HEK293T (cell line): ENCODE measurements at regions not wholly inside any gene's neighbourhood (a gene's known extent, or its start where the extent isn't known, plus 50 kb on each side); places are given as distances from the start of the nearest gene placed in this dataset.

ENCODE experiments used
- CTCF ChIA-PET: fragments of 350-600 bp; formaldehyde crosslinking; extraction: SDS; loops from one replicate; lab custom pipeline; 2021; ENCODE audit warnings: antibody characterized with exemption, inconsistent platforms; lab: Yijun Ruan, JAX
- POLR2A ChIA-PET: fragments of 350-600 bp; formaldehyde crosslinking; extraction: SDS; loops from one replicate; lab custom pipeline; 2020; ENCODE audit warnings: antibody characterized with exemption, inconsistent platforms; lab: Yijun Ruan, JAX
- DNase-seq: peaks from one replicate; pipeline ENCODE4 v3.0.0; 2012; ENCODE audit warnings: mixed read lengths; ENCODE audit errors: extremely low spot score
- ARNT ChIP-seq: fragments of 450-650 bp; IDR thresholded peaks from 2 replicates; pipeline ENCODE4 v1.6.1; 2017; ENCODE audit warnings: mild to moderate bottlenecking
- BHLHE40 ChIP-seq: fragments of 450-650 bp; IDR thresholded peaks from 2 replicates; pipeline ENCODE4 v1.6.1; 2016; ENCODE audit warnings: mild to moderate bottlenecking, moderate library complexity, borderline replicate concordance
- CTBP1 ChIP-seq: fragments of 450-650 bp; IDR thresholded peaks from 2 replicates; pipeline ENCODE4 v1.6.1; 2016; ENCODE audit warnings: borderline replicate concordance
- ELF4 ChIP-seq: fragments of 450-650 bp; IDR thresholded peaks from 2 replicates; pipeline ENCODE4 v1.6.1; 2017; ENCODE audit warnings: antibody characterized with exemption
- FOXA1 ChIP-seq: fragments of 450-650 bp; IDR thresholded peaks from 2 replicates; pipeline ENCODE4 v1.6.1; 2016; ENCODE audit warnings: mild to moderate bottlenecking
- FOXK2 ChIP-seq: fragments of 450-650 bp; IDR thresholded peaks from 2 replicates; pipeline ENCODE4 v1.6.1; 2016; ENCODE audit warnings: mild to moderate bottlenecking
- FOXM1 ChIP-seq: fragments of 450-650 bp; IDR thresholded peaks from 2 replicates; pipeline ENCODE4 v1.6.1; 2017; ENCODE audit warnings: mild to moderate bottlenecking, borderline replicate concordance
- HDGF ChIP-seq: fragments of 450-650 bp; IDR thresholded peaks from 2 replicates; pipeline ENCODE4 v1.6.1; 2017; ENCODE audit warnings: antibody characterized with exemption, borderline replicate concordance
- L3MBTL2 ChIP-seq: fragments of 450-650 bp; conservative IDR thresholded peaks from 2 replicates; pipeline ENCODE4 v1.6.1; 2016; ENCODE audit warnings: mild to moderate bottlenecking
- LEF1 ChIP-seq: fragments of 450-650 bp; IDR thresholded peaks from 2 replicates; pipeline ENCODE4 v1.6.1; 2017; ENCODE audit warnings: mild to moderate bottlenecking, borderline replicate concordance
- NFRKB ChIP-seq: fragments of 450-650 bp; IDR thresholded peaks from 2 replicates; pipeline ENCODE4 v1.6.1; 2016; ENCODE audit warnings: mild to moderate bottlenecking, moderate library complexity
- PKNOX1 ChIP-seq: fragments of 450-650 bp; IDR thresholded peaks from 2 replicates; pipeline ENCODE4 v1.6.1; 2016
- SP1 ChIP-seq: fragments of 450-650 bp; IDR thresholded peaks from 2 replicates; pipeline ENCODE4 v1.6.1; 2017
- SUZ12 ChIP-seq: fragments of 450-650 bp; IDR thresholded peaks from 2 replicates; pipeline ENCODE4 v1.6.1; 2016; ENCODE audit warnings: mild to moderate bottlenecking
- TARDBP ChIP-seq: fragments of 450-650 bp; IDR thresholded peaks from 2 replicates; pipeline ENCODE4 v1.6.1; 2016
- ZNF384 ChIP-seq: fragments of 450-650 bp; IDR thresholded peaks from 2 replicates; pipeline ENCODE4 v1.6.1; 2016

DNA sequence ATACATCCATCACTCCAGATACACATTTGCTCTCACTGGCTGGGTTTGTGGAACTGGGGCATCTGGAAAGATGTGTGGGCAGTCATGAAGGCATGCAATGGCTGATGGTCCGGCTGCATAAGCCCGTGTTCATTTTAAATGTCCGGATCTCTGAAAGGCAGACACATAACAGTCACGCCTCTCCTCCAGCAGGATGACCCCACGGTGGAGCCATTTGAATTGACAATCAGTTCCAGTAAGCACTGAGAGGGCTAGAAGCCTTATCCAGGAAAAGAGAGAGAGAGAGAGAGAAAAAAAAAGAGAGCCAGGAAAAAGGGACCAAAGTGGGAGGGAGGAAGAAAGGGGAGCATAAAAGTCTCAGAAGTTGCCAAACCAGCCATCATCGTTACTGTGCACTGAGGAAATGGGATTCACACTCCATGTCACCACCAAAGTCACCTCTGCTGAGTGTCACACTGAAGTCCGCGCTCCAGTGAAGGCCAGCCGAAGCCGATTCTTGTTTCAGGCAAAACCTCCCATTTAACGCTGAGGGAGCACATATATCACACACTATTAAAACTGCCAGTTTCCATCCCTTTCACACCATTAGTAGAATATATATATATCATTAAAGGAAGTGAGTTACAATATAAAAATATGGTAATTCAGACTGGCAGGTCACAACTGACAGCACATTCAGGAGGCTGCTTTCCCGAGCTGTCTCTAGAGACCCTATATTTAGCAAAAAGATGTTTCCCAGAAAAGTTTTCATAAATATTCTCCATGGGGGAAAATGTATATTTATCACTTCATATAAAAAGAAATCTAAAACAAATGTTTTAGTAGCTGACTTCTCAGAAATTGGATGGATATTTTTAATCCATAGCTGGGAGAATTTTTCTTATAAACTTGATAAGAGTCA is 142.0 kb downstream of the ACTR3 start:
- no peak for TF ChIP-seq NFRKB
- TF ChIP-seq L3MBTL2, result no peak
- no peak for TF ChIP-seq LEF1
- no peak for TF ChIP-seq FOXM1
- TF ChIP-seq TARDBP, result no peak
- TF ChIP-seq FOXA1, result no peak
- no peak for TF ChIP-seq CTBP1
- TF ChIP-seq FOXK2, result no peak
- no peak for TF ChIP-seq ELF4
- TF ChIP-seq HDGF, result no peak
- ChIA-PET CTCF (interaction anchor here (0.8 kb wide), 1 partner anchor 9 kb away, joined by 3 read pairs; no protein-coding TSS in a partner anchor), POLR2A (no interaction called here)
- no peak for DNase-seq

DNA sequence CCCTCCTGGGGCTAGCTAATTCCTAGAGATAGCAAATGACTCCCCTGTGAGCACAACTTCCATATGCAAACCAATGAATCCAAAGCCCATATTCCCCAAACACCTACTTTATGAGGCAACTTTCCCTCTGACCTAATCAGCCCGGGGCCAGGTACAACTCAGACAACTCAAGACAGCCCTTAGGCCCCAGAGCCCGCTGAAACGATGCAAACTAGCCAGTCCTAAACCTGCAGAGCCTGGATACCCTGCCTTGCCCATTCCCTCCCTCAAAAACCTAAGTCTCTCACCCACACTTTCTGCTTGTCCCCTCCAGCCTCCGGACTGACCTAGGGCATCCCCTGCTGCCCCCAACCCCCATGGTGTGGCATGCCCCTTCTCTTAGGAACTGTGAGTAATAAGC is 142.8 kb downstream of the ACTR3 start:
- no peak for DNase-seq
- ChIA-PET POLR2A (no interaction called here), CTCF (interaction anchor here (0.7 to 0.8 kb wide), 2 partner anchors 8 to 10 kb away, joined by 3 read pairs; no protein-coding TSS in a partner anchor)
- TF ChIP-seq FOXA1, result no peak
- TF ChIP-seq CTBP1, result no peak
- TF ChIP-seq SUZ12, result no peak
- no peak for TF ChIP-seq ELF4
- no peak for TF ChIP-seq L3MBTL2
- no peak for TF ChIP-seq SP1
- no peak for TF ChIP-seq FOXK2
- no peak for TF ChIP-seq HDGF
- no peak for TF ChIP-seq TARDBP
- TF ChIP-seq FOXM1, result no peak
- TF ChIP-seq ZNF384, result no peak

DNA sequence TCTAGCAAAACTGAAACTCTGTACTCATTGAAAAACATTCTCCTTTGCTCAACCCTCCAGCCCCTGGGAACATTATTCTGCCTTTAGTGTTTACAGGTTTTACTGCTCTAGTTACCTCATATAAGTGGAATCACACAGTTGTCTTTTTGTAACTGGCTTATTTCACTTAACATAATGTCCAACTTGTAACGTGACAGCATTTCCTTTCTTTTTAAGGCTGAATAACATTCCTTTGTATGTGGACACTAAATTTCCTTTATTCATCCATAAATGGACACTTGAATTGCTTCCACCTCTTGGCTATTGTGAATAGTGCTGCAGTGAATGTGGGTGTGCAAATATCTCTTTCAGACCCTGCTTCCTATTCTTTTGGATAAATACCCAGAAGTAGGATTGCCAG is 144.9 kb downstream of the ACTR3 start:
- POLR2A ChIA-PET, result no interaction called here
- DNase-seq, result no peak
- TF ChIP-seq ZNF384 (no peak), BHLHE40 (no peak), FOXM1 (no peak), SP1 (no peak), PKNOX1 (no peak), SUZ12 (no peak), TARDBP (no peak), NFRKB (no peak), CTBP1 (no peak), LEF1 (no peak), FOXA1 (no peak), HDGF (no peak), FOXK2 (no peak), L3MBTL2 (no peak), ELF4 (no peak), ARNT (no peak)
- CTCF ChIA-PET, result no interaction called here

- ChIA-PET CTCF (interaction anchor here (0.6 kb wide), 1 partner anchor 295 kb away, joined by 3 read pairs; no protein-coding TSS in a partner anchor), POLR2A (no interaction called here)
- TF ChIP-seq PKNOX1 (no peak), BHLHE40 (no peak), FOXA1 (no peak), FOXK2 (no peak), CTBP1 (no peak), L3MBTL2 (no peak), NFRKB (no peak), ARNT (no peak), SP1 (no peak), LEF1 (no peak), TARDBP (no peak), FOXM1 (no peak), HDGF (no peak), ELF4 (no peak)
- DNase-seq, result no peak
Measured at GRCh38 chr2:114038710-114039109, 148.8 kb downstream of the ACTR3 start.

DNA sequence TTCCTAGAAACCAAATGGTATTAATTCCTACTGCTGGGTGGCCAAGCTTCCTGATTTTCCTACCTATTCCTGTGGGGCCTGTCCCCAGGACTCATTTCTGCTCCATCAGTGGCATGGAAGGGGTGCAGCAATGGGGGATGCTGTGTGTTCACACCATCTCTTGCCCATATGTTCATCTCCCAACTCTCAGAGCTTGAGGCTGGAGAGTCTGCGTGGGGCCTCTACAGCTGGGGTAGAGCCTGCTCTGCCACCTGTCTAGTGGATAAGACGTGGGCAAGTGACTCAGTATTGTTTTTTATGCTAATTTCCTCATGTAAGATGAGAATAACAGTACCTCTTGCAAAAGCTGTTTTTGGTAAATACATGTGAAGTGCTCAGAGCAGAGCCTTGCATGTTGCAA is 149.8 kb downstream of the ACTR3 start:
- ChIA-PET CTCF (no interaction called here), POLR2A (no interaction called here)
- DNase-seq, result no peak
- TF ChIP-seq ZNF384 (no peak), SUZ12 (no peak), ARNT (no peak), FOXM1 (no peak), FOXK2 (no peak), LEF1 (no peak), FOXA1 (no peak), BHLHE40 (no peak), ELF4 (no peak), L3MBTL2 (no peak), PKNOX1 (no peak), HDGF (no peak), TARDBP (no peak)
